GM23338 (cell line): ENCODE measurements at regions not wholly inside any gene's neighbourhood (a gene's known extent, or its start where the extent isn't known, plus 50 kb on each side); places are given as distances from the start of the nearest gene placed in this dataset.

Experiments
- ATAC-seq: fragments of 200-7000 bp; cut with Tn5 transposase; 3 replicates; pipeline ENCODE4 v1.9.1; 2020
- DNase-seq: peaks from one replicate; pipeline ENCODE4 v3.0.0-alpha.2; 2015; ENCODE audit warnings: low spot score
- H2AFZ ChIP-seq: fragments of 200-600 bp; sonication (generic); 2 replicates; pipeline ENCODE4 v1.8.0; 2016; ENCODE audit warnings: antibody characterized with exemption, mild to moderate bottlenecking, moderate library complexity
- H3F3A ChIP-seq: fragments of 200-600 bp; sonication (generic); replicated peaks from 2 replicates; pipeline ENCODE4 v1.8.0; 2017; ENCODE audit warnings: antibody characterized with exemption, mixed run types, low read depth
- H3K27ac ChIP-seq: fragments of 200-600 bp; sonication (generic); 2 replicates; pipeline ENCODE4 v1.6.1; 2016; ENCODE audit warnings: low read depth
- H3K27me3 ChIP-seq: fragments of 200-600 bp; sonication (generic); 2 replicates; pipeline ENCODE4 v1.8.0; 2016; ENCODE audit warnings: mild to moderate bottlenecking, mixed run types, moderate library complexity; ENCODE audit not compliant: insufficient read depth
- H3K36me3 ChIP-seq: fragments of 200-600 bp; sonication (generic); 2 replicates; pipeline ENCODE4 v1.8.0; 2016; ENCODE audit warnings: mild to moderate bottlenecking; ENCODE audit not compliant: insufficient read depth
- H3K4me1 ChIP-seq: fragments of 200-600 bp; sonication (generic); 2 replicates; pipeline ENCODE4 v1.8.0; 2016; ENCODE audit warnings: mild to moderate bottlenecking, moderate library complexity; ENCODE audit not compliant: insufficient read depth
- H3K4me2 ChIP-seq: fragments of 200-600 bp; sonication (generic); 2 replicates; pipeline ENCODE4 v1.7.1; 2017; ENCODE audit warnings: mixed run types
- H3K4me3 ChIP-seq: fragments of 200-600 bp; sonication (generic); 2 replicates; pipeline ENCODE4 v1.6.1; 2016; ENCODE audit warnings: mixed run types
- H3K79me2 ChIP-seq: fragments of 200-600 bp; sonication (generic); replicated peaks from 2 replicates; pipeline ENCODE4 v1.8.0; 2017; ENCODE audit warnings: mild to moderate bottlenecking; ENCODE audit not compliant: insufficient read depth
- H3K9me2 ChIP-seq: fragments of 200-600 bp; sonication (generic); 2 replicates; pipeline ENCODE4 v1.8.0; 2017; ENCODE audit not compliant: insufficient read depth
- H4K20me1 ChIP-seq: fragments of 200-600 bp; sonication (generic); replicated peaks from 2 replicates; pipeline ENCODE4 v1.8.0; 2017; ENCODE audit warnings: mild to moderate bottlenecking; ENCODE audit not compliant: insufficient read depth
- H3K27ac Mint-ChIP-seq: 2 replicates; pipeline ENCODE4 v1.8.0; 2020; ENCODE audit warnings: inconsistent platforms, mild to moderate bottlenecking, moderate library complexity, mixed read lengths
- H3K27me3 Mint-ChIP-seq: 3 replicates; pipeline ENCODE4 v1.8.0; 2022; ENCODE audit warnings: low read depth, mild to moderate bottlenecking, moderate library complexity, mixed read lengths, inconsistent platforms; ENCODE audit not compliant: insufficient read depth, poor library complexity
- H3K36me3 Mint-ChIP-seq: 3 replicates; pipeline ENCODE4 v1.8.0; 2021; ENCODE audit warnings: low read depth, mild to moderate bottlenecking, inconsistent platforms, moderate library complexity, mixed read lengths
- H3K4me1 Mint-ChIP-seq: 3 replicates; pipeline ENCODE4 v1.8.0; 2020; ENCODE audit warnings: mild to moderate bottlenecking, inconsistent platforms, mixed read lengths
- H3K4me3 Mint-ChIP-seq: 3 replicates; pipeline ENCODE4 v1.8.0; 2021; ENCODE audit warnings: moderate library complexity, mild to moderate bottlenecking, inconsistent platforms, mixed read lengths
- H3K9me3 Mint-ChIP-seq: 3 replicates; pipeline ENCODE4 v1.8.0; 2020; ENCODE audit warnings: moderate library complexity, mild to moderate bottlenecking, inconsistent platforms, mixed read lengths
- EZH2 ChIP-seq: fragments of 200-600 bp; sonication (generic); IDR thresholded peaks from one replicate; pipeline ENCODE4 v1.8.0; 2017; ENCODE audit warnings: antibody characterized with exemption, mild to moderate bottlenecking, low read depth; ENCODE audit not compliant: unreplicated experiment
- EZH2phosphoT487 ChIP-seq: fragments of 200-600 bp; sonication (generic); IDR thresholded peaks from one replicate; pipeline ENCODE4 v1.8.1; 2018; ENCODE audit warnings: antibody characterized with exemption; ENCODE audit not compliant: unreplicated experiment
- JUNB ChIP-seq: IDR thresholded peaks from one replicate; pipeline ENCODE4 v1.6.1; 2016; ENCODE audit warnings: antibody characterized with exemption; ENCODE audit not compliant: unreplicated experiment
- NANOG ChIP-seq: IDR thresholded peaks from 2 replicates; pipeline ENCODE4 v1.6.1; 2016; ENCODE audit warnings: antibody characterized with exemption, borderline replicate concordance
- POLR2AphosphoS5 ChIP-seq: IDR thresholded peaks from 2 replicates; pipeline ENCODE4 v1.6.1; 2016; ENCODE audit warnings: antibody characterized with exemption, low read depth
- STAT1 ChIP-seq: IDR thresholded peaks from one replicate; pipeline ENCODE4 v1.6.1; 2016; ENCODE audit warnings: antibody characterized with exemption; ENCODE audit not compliant: unreplicated experiment
- ZNF114 ChIP-seq: fragments of 250-450 bp; sonication (Bioruptor Pico); IDR thresholded peaks from 2 replicates; pipeline ENCODE4 v1.5.0; 2020; ENCODE audit warnings: mild to moderate bottlenecking, moderate library complexity
- ZNF331 ChIP-seq: fragments of 250-450 bp; sonication (Bioruptor Pico); IDR thresholded peaks from 2 replicates; pipeline ENCODE4 v1.5.0; 2020; ENCODE audit warnings: low read depth, mild to moderate bottlenecking, moderate library complexity
- TF ChIP-seq, protein P1 (sequence below): IDR thresholded peaks from one replicate; pipeline ENCODE4 v1.6.1; 2018; ENCODE audit warnings: antibody characterized with exemption; ENCODE audit not compliant: unreplicated experiment
- TF ChIP-seq, protein P2 (sequence below): IDR thresholded peaks from 2 replicates; pipeline ENCODE4 v1.6.1; 2016; ENCODE audit warnings: antibody characterized with exemption
- TF ChIP-seq, protein P3 (sequence below): fragments of 250-450 bp; sonication (Bioruptor Pico); IDR thresholded peaks from 2 replicates; pipeline ENCODE4 v1.5.0; 2020; ENCODE audit warnings: mild to moderate bottlenecking, moderate library complexity

DNA sequence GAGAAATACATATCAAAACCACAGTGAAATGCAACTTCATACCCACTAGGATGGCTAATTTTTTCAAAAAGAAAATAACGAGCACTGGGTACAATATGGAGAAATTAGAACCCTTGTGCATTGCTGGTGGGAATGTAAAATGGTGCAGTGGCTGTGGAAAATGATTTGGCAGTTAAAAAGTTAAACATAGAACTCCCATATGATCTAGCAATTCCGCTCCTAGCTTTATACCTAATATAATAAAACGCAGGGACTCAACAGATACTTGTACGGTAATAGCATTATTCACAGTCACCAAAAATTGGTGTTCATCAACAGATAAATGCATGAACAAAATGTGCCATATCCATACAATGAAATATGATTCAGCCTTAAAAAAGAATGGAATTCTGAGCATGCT, 58.8 kb upstream of the PLPP4 start:
- no peaks in the 10 kb centered on the region for H3F3A ChIP-seq
- no peak overlapping the region for H2AFZ ChIP-seq
- no peak for TF ChIP-seq ZNF331 (CRISPR knock-in tag)
- TF ChIP-seq POLR2AphosphoS5 = no peak
- no peak for TF ChIP-seq ZNF114
- TF ChIP-seq, protein P1, sequence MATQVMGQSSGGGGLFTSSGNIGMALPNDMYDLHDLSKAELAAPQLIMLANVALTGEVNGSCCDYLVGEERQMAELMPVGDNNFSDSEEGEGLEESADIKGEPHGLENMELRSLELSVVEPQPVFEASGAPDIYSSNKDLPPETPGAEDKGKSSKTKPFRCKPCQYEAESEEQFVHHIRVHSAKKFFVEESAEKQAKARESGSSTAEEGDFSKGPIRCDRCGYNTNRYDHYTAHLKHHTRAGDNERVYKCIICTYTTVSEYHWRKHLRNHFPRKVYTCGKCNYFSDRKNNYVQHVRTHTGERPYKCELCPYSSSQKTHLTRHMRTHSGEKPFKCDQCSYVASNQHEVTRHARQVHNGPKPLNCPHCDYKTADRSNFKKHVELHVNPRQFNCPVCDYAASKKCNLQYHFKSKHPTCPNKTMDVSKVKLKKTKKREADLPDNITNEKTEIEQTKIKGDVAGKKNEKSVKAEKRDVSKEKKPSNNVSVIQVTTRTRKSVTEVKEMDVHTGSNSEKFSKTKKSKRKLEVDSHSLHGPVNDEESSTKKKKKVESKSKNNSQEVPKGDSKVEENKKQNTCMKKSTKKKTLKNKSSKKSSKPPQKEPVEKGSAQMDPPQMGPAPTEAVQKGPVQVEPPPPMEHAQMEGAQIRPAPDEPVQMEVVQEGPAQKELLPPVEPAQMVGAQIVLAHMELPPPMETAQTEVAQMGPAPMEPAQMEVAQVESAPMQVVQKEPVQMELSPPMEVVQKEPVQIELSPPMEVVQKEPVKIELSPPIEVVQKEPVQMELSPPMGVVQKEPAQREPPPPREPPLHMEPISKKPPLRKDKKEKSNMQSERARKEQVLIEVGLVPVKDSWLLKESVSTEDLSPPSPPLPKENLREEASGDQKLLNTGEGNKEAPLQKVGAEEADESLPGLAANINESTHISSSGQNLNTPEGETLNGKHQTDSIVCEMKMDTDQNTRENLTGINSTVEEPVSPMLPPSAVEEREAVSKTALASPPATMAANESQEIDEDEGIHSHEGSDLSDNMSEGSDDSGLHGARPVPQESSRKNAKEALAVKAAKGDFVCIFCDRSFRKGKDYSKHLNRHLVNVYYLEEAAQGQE = no peak
- TF ChIP-seq EZH2phosphoT487 = no peak
- TF ChIP-seq, protein P2, sequence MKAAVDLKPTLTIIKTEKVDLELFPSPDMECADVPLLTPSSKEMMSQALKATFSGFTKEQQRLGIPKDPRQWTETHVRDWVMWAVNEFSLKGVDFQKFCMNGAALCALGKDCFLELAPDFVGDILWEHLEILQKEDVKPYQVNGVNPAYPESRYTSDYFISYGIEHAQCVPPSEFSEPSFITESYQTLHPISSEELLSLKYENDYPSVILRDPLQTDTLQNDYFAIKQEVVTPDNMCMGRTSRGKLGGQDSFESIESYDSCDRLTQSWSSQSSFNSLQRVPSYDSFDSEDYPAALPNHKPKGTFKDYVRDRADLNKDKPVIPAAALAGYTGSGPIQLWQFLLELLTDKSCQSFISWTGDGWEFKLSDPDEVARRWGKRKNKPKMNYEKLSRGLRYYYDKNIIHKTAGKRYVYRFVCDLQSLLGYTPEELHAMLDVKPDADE = no peak
- no peak for TF ChIP-seq EZH2
- no peak for TF ChIP-seq NANOG
- no peak for TF ChIP-seq STAT1
- H3K36me3 Mint-ChIP-seq = no peaks in the 10 kb centered on the region; the same call in 2 of the 3 replicates
- no peaks in the 10 kb centered on the region for H3K36me3 ChIP-seq
- H3K4me3 Mint-ChIP-seq = no peak overlapping the region
- H3K27ac Mint-ChIP-seq = no peak overlapping the region
- H3K27ac ChIP-seq = no peak overlapping the region
- no peaks in the 10 kb centered on the region for H3K27me3 ChIP-seq
- no peak overlapping the region for H3K4me2 ChIP-seq
- peaks cover 9% of the 10 kb centered on the region for H3K9me3 Mint-ChIP-seq
- no peaks in the 10 kb centered on the region for H3K79me2 ChIP-seq
- no peaks in the 10 kb centered on the region for H3K4me1 ChIP-seq
- H3K27me3 Mint-ChIP-seq = no peaks in the 10 kb centered on the region
- DNase-seq = no peak
- H3K9me2 ChIP-seq = 0 out of 2 replicates have a peak, but pooled peaks cover 4% of the 10 kb centered on the region
- no peak overlapping the region for H3K4me3 ChIP-seq
- H4K20me1 ChIP-seq = no peaks in the 10 kb centered on the region
- H3K4me1 Mint-ChIP-seq = peaks cover 9% of the 10 kb centered on the region; the same call in 2 of the 3 replicates
- no peak for ATAC-seq

DNA sequence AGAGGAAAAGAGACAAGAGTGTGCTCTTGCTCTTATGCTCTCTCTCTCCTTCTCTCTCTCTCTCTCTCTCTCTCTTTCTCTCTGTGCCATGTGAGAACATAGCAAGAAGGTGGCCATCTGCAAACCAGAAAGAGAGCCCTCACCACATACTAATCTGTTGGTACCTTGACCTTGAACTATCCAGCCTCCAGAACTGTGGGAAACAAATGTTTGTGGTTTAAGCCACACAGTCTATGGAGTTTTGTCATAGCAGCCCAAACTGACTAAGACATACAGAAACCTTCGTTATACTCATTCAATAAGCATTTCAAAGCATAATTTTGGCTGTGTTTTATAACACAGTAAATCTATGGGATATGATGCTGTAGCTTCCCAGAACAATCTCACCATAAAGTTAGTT, 56.4 kb upstream of the PLPP4 start:
- Histone ChIP-seq H3K4me3 (no peak overlapping the region), H2AFZ (no peak overlapping the region), H3K27ac (no peak overlapping the region), H3K27me3 (no peaks in the 10 kb centered on the region), H4K20me1 (no peaks in the 10 kb centered on the region), H3K4me1 (no peaks in the 10 kb centered on the region; the same call in 1 of the 2 replicates), H3K4me2 (no peak overlapping the region), H3K36me3 (no peaks in the 10 kb centered on the region), H3F3A (no peaks in the 10 kb centered on the region), H3K9me2 (0 out of 2 replicates have a peak, but pooled peaks cover 4% of the 10 kb centered on the region), H3K79me2 (no peaks in the 10 kb centered on the region)
- Mint-ChIP-seq H3K27me3 (no peaks in the 10 kb centered on the region), H3K27ac (no peak overlapping the region), H3K4me1 (peaks cover 17% of the 10 kb centered on the region), H3K4me3 (no peak overlapping the region), H3K9me3 (peaks cover 5% of the 10 kb centered on the region), H3K36me3 (no peaks in the 10 kb centered on the region)
- no peak for ATAC-seq
- DNase-seq = no peak
- TF ChIP-seq EZH2phosphoT487 (no peak), POLR2AphosphoS5 (no peak), JUNB (no peak), ZNF114 (no peak), NANOG (no peak)
- TF ChIP-seq, protein P3, sequence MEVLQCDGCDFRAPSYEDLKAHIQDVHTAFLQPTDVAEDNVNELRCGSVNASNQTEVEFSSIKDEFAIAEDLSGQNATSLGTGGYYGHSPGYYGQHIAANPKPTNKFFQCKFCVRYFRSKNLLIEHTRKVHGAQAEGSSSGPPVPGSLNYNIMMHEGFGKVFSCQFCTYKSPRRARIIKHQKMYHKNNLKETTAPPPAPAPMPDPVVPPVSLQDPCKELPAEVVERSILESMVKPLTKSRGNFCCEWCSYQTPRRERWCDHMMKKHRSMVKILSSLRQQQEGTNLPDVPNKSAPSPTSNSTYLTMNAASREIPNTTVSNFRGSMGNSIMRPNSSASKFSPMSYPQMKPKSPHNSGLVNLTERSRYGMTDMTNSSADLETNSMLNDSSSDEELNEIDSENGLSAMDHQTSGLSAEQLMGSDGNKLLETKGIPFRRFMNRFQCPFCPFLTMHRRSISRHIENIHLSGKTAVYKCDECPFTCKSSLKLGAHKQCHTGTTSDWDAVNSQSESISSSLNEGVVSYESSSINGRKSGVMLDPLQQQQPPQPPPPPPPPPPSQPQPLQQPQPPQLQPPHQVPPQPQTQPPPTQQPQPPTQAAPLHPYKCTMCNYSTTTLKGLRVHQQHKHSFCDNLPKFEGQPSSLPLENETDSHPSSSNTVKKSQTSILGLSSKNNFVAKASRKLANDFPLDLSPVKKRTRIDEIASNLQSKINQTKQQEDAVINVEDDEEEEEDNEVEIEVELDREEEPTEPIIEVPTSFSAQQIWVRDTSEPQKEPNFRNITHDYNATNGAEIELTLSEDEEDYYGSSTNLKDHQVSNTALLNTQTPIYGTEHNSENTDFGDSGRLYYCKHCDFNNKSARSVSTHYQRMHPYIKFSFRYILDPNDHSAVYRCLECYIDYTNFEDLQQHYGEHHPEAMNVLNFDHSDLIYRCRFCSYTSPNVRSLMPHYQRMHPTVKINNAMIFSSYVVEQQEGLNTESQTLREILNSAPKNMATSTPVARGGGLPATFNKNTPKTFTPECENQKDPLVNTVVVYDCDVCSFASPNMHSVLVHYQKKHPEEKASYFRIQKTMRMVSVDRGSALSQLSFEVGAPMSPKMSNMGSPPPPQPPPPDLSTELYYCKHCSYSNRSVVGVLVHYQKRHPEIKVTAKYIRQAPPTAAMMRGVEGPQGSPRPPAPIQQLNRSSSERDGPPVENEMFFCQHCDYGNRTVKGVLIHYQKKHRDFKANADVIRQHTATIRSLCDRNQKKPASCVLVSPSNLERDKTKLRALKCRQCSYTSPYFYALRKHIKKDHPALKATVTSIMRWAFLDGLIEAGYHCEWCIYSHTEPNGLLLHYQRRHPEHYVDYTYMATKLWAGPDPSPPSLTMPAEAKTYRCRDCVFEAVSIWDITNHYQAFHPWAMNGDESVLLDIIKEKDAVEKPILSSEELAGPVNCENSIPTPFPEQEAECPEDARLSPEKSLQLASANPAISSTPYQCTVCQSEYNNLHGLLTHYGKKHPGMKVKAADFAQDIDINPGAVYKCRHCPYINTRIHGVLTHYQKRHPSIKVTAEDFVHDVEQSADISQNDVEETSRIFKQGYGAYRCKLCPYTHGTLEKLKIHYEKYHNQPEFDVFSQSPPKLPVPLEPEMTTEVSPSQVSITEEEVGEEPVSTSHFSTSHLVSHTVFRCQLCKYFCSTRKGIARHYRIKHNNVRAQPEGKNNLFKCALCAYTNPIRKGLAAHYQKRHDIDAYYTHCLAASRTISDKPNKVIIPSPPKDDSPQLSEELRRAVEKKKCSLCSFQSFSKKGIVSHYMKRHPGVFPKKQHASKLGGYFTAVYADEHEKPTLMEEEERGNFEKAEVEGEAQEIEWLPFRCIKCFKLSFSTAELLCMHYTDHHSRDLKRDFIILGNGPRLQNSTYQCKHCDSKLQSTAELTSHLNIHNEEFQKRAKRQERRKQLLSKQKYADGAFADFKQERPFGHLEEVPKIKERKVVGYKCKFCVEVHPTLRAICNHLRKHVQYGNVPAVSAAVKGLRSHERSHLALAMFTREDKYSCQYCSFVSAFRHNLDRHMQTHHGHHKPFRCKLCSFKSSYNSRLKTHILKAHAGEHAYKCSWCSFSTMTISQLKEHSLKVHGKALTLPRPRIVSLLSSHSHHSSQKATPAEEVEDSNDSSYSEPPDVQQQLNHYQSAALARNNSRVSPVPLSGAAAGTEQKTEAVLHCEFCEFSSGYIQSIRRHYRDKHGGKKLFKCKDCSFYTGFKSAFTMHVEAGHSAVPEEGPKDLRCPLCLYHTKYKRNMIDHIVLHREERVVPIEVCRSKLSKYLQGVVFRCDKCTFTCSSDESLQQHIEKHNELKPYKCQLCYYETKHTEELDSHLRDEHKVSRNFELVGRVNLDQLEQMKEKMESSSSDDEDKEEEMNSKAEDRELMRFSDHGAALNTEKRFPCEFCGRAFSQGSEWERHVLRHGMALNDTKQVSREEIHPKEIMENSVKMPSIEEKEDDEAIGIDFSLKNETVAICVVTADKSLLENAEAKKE (CRISPR knock-in tag) = no peak
